SKM-1 treated with dmso at 0.1 percent for 144 hours (cell line): ENCODE measurements at regions not wholly inside any gene's neighbourhood (a gene's known extent, or its start where the extent isn't known, plus 50 kb on each side); places are given as distances from the start of the nearest gene placed in this dataset.

Experiments
- DNase-seq: peaks from one replicate; lab custom pipeline; 2025; ENCODE audit not compliant: unreplicated experiment; lab: John Stamatoyannopoulos, UW

DNA sequence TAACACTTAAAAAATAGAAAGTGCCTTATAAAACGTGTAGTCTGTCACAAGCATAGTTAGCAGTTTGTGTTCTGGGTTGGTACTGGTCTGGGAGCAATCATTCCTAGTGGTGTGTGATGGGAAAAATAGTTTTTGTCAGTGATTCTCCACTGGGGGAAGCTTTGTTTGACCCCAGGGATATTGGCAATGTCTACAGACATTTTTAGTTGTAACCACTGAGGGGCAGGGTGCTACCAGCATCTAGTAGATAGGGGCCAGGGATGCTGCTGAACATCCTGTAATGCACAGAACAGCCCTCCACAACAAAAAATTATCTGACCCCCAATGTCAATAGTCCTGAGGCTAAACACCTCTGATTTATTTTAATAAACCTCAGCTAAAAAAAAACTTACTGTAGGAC lies 51.6 kb upstream of the CREB5 start:
- no peak for DNase-seq

DNA sequence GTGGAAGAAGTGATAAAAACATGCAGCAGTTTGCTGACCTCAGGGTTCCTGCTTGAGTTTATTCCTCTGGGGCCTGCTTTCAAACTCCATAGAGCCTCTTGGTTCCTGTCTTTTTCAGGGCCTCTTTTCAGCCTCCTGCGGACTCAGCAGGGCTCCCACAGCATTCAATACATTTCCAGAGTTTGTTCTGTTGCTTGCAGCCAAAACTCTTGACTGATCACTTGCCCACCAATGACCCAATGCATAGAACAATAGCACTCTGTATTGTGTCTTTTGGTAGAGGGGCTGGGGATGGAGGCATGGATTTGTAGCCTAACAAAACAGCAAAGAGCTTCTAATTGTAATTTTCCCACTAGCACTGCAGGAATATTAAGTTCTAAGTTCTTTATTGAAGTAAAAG lies 50.8 kb upstream of the CREB5 start:
- no peak for DNase-seq

GRCh38 chr7:28362182-28362581 lies 50.1 kb upstream of the CREB5 start:
- DNase-seq = no peak
